VCaP (cell line): ENCODE measurements at regions not wholly inside any gene's neighbourhood (a gene's known extent, or its start where the extent isn't known, plus 50 kb on each side); places are given as distances from the start of the nearest gene placed in this dataset.

ENCODE experiments used
- H3K27ac ChIP-seq: fragments of 450-650 bp; 2 replicates; pipeline ENCODE4 v1.5.1; 2017
- TF ChIP-seq, protein P1 (sequence below): fragments of 450-650 bp; conservative IDR thresholded peaks from 2 replicates; pipeline ENCODE4 v1.5.1; 2017; ENCODE audit warnings: mild to moderate bottlenecking, moderate library complexity

DNA sequence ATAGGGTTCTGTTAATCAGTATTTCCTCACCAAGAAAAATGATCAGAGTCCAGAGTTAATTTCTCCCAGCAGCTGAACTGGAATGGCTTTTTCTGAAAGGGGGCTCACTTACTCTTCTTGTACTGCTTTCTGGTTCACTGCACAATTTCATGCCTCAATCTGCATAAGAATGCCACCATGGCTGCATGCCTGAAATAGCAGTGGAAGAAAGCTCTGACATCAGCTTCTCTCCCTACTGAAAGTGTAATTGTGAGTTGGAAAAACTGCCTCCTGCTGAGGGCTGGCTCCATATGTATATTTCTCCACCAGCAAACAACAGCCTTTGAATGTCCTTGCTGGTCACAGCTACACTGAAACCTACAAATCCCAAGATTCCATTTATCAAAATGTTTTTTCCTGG is 1027.2 kb upstream of the GJE1 start:
- TF ChIP-seq, protein P1, sequence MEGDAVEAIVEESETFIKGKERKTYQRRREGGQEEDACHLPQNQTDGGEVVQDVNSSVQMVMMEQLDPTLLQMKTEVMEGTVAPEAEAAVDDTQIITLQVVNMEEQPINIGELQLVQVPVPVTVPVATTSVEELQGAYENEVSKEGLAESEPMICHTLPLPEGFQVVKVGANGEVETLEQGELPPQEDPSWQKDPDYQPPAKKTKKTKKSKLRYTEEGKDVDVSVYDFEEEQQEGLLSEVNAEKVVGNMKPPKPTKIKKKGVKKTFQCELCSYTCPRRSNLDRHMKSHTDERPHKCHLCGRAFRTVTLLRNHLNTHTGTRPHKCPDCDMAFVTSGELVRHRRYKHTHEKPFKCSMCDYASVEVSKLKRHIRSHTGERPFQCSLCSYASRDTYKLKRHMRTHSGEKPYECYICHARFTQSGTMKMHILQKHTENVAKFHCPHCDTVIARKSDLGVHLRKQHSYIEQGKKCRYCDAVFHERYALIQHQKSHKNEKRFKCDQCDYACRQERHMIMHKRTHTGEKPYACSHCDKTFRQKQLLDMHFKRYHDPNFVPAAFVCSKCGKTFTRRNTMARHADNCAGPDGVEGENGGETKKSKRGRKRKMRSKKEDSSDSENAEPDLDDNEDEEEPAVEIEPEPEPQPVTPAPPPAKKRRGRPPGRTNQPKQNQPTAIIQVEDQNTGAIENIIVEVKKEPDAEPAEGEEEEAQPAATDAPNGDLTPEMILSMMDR: no peak
- H3K27ac ChIP-seq: no peak overlapping the region

DNA sequence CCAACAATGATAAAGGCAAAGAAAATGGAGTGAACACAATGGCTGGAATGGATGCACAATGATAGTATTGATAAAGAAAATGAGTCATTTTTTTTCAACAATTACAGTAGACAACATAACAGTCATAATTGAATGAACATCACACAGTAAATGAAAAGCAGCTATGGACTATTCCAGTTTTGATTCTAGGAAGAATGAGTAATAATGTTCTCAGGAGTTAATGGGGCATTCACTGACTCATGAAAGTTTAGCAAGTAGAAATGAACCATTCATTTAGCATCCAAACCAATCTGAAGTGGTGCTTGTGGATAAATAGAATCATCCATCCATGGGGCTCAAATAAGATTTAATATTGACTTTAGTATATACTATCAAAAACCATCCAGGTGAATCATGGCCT is 1029.5 kb upstream of the GJE1 start:
- no peak overlapping the region for H3K27ac ChIP-seq
- TF ChIP-seq, protein P1: no peak

DNA sequence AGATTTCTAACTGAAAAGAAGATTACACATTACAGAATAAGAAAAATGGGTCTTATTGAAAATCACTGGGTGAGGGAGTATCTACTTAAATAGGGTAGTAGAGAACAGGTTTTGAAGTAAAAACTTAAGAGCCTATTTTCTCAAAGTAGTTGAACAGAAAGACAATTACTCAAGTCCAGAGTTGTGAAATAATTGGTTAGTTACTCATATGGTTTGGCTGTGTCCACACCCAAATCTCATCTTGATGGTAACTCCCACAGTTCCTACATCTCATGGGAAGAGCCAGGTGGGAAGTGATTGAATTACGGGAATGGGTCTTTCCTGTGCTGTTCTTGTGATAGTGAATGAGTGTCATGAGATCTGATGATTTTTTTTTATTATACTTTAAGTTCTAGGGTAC is 1035.3 kb upstream of the GJE1 start:
- TF ChIP-seq, protein P1: no peak
- H3K27ac ChIP-seq: no peak overlapping the region

DNA sequence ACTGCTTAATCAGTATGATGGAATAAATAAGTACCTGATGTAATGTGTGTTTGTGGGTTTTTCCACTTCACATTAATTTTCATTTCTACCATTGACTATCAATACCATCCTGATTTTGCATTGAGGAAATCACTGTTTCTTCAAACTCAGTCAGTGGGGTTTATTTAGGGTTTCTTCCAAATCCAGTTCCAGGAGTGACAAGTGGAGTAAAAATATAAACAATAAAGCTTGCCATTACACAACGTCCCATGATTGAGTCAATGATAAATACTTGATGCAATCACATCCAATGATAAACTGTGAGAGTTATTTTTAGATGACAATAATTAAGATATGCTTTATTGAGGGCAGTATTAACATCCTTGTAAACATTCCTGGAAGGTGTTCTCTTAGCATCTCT is 1037.4 kb upstream of the GJE1 start:
- TF ChIP-seq, protein P1: no peak
- H3K27ac ChIP-seq: no peak overlapping the region

DNA sequence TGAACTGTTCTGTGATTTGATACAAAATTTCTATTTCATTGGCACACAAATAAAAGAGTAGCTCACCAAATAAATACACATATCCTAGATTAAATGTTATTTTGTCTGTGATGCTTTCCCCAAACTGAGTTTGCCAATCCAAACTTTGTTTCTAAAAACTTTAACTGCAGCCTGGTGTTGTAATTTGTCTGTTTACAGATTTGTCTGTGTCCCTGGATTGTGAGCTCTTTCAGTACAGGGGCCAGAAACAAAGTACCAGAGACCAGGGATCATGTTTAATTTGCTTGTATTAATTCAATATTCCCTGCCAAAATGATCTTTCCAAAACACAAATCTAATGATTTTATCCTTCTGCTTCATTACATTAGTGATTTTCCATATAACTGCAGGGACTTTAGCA is 1044.6 kb upstream of the GJE1 start:
- TF ChIP-seq, protein P1: no peak
- no peak overlapping the region for H3K27ac ChIP-seq

DNA sequence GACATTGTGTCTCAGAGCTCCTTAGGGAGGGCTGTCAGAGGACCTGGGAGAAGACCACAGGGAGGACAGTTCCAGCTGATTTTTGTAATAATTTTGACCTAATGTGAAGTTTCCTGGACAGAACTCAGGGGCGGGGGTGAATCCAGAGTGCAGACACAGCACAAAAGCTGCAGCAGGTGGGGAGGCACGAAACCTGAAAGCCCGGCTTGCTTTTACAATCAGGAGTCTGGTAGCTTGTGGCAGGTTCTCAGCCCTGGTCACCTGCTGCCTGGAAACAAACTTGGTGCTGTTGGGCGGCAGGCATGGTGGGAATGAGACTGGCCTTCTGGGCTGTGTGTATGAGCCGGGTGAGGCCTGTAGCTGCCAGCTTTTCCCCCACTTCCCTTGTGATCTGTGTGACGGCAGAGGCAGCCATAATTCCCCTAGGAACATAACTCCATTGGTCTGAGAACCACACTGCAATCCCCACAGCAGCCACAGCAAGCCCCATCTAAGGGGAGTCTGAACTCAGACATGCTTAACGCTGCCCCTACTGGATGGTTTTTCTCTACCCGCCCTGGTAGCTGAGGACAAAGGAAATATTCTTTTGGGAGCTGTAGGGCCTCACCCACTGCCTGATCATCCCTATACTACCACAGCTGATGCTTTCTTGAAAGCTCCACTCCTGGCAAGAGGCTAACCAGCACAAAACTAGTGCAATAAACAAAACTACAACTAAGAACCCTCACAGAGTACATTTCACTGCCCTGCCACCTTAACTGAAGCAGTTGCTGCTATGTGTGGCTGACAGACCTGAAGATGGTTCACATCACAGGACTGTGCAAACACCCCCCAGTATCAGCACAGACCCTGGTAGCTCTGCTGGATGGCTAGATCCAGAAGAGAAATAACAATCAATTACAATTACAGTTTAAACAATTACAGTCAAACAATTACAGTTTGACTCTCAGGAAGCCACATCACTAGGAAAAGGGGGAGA is 1055.1 kb upstream of the GJE1 start:
- TF ChIP-seq, protein P1: peak; percentile 41

DNA sequence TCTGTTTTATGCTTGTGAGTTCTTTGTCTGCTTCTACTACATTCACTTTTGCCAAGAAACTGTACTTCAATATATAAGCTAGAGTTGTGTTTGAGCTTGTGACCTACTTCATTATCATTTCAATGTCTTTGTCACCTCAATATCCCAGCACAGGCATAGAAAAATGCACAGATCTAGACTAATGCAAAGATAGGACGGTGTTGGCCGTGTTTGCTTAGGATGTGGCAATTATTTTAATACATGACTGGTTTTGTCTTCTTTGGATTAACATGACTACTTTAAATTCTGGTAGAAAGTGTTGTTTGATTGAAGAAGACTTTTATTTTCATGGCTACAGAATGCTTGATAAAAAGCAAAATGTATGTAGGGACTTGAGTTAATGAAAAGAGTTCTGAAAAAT is 1075.0 kb upstream of the GJE1 start:
- H3K27ac ChIP-seq: no peak overlapping the region
- TF ChIP-seq, protein P1: no peak

More for the DNA sequence above, 1055.1 kb upstream of the GJE1 start:
- no peak overlapping the region for H3K27ac ChIP-seq
